Spleen (tissue), 11 donors: ENCODE measurements at regions not wholly inside any gene's neighbourhood (a gene's known extent, or its start where the extent isn't known, plus 50 kb on each side); places are given as distances from the start of the nearest gene placed in this dataset.

ENCODE experiments used
- DNase-seq: peaks from one replicate; pipeline ENCODE4 v3.0.0-alpha.2; 2020
- H3K27ac ChIP-seq, 8 donors: fragments of 200-600 bp; sonication (generic) in 7 of 8; 1 replicate in 4 of 8; 2 replicates in 4 of 8; pipeline versions ENCODE4 v1.5.0 to v1.8.0; 2016 to 2021; ENCODE audit warnings: inconsistent platforms in 4 of 8, mild to moderate bottlenecking in 4 of 8, moderate library complexity in 1 of 8
- H3K27me3 ChIP-seq, 7 donors: fragments of 200-600 bp; sonication (generic) in 6 of 7; replicated peaks in 1 of 7; 1 replicate in 4 of 7; 2 replicates in 3 of 7; pipeline versions ENCODE4 v1.5.0 to v1.8.0; 2016 to 2021; ENCODE audit warnings: inconsistent platforms in 3 of 7, mild to moderate bottlenecking in 1 of 7
- H3K36me3 ChIP-seq, 6 donors: fragments of 200-600 bp; sonication (generic) in 5 of 6; 1 replicate in 4 of 6; 2 replicates in 2 of 6; pipeline versions ENCODE4 v1.5.0 to v1.8.0; 2016 to 2021; ENCODE audit warnings: inconsistent platforms in 2 of 6
- H3K4me1 ChIP-seq, 6 donors: fragments of 200-600 bp; sonication (generic) in 5 of 6; 1 replicate in 3 of 6; 2 replicates in 3 of 6; pipeline versions ENCODE4 v1.5.0 to v1.8.0; 2016 to 2021; ENCODE audit warnings: inconsistent platforms in 3 of 6
- H3K4me3 ChIP-seq, 8 donors: fragments of 200-600 bp; sonication (generic) in 7 of 8; 1 replicate in 4 of 8; 2 replicates in 4 of 8; pipeline versions ENCODE4 v1.5.0 to v1.8.0; 2016 to 2021; ENCODE audit warnings: inconsistent platforms in 4 of 8, mild to moderate bottlenecking in 4 of 8, moderate library complexity in 2 of 8
- H3K9me3 ChIP-seq, 8 donors: fragments of 200-600 bp; sonication (generic) in 7 of 8; 1 replicate in 4 of 8; 2 replicates in 4 of 8; pipeline versions ENCODE4 v1.5.0 to v1.8.0; 2016 to 2021; ENCODE audit warnings: inconsistent platforms in 4 of 8
- POLR2A ChIP-seq, 3 donors: fragments of 450-650 bp; IDR thresholded peaks; one replicate each; pipeline ENCODE4 v1.5.1; 2017; ENCODE audit warnings: antibody characterized with exemption in 3 of 3, mild to moderate bottlenecking in 1 of 3
- POLR2AphosphoS5 ChIP-seq, 3 donors: sonication (generic); formaldehyde crosslinking; IDR thresholded peaks; one replicate each; pipeline ENCODE4 v1.5.1; 2017; ENCODE audit warnings: antibody characterized with exemption in 3 of 3
- WGBS, 5 donors: extraction: QIAGEN DNeasy Blood & Tissue Kit in 3 of 5; methylation state at CpG; one replicate each; pipeline versions ENCODE4 v1.1.5 to v1.1.7; 2013 to 2018; 5-methylcytosine and 5-hydroxymethylcytosine counted together
- intact Hi-C: fragments of 100-400 bp; cut with DNase I; formaldehyde crosslinking; loops from one replicate; pipeline ENCODE4 v1.15.0; 2023; ENCODE audit warnings: low total_unique reads
- TF ChIP-seq, protein P1 (sequence below), 11 experiments: fragments of 200-600 bp in 7 of 11; fragments of 450-650 bp in 4 of 11; sonication (generic) in 4 of 11; IDR thresholded peaks in 8 of 11; conservative IDR thresholded peaks in 3 of 11; 1 replicate in 7 of 11; 2 replicates in 4 of 11; pipeline versions ENCODE4 v1.4.0 to v1.8.0; 2016 to 2021; ENCODE audit warnings: antibody characterized with exemption in 11 of 11, inconsistent platforms in 4 of 11, mild to moderate bottlenecking in 1 of 11
- donor health status: healthy with polysubstance abuse.
- donor health status: DM: no; HTN: no; CAD: no; lungs with moderate emphysema.
- donor health status: DM: no; HTN: no; CAD: no.
- donor health status: Bipolar disorder and iron deficiency.
- donor health status: healthy.
- donor health status: DM: no; HTN: no; CAD: no.
- donor health status: DM: yes; HTN: yes; CAD: no.

DNA sequence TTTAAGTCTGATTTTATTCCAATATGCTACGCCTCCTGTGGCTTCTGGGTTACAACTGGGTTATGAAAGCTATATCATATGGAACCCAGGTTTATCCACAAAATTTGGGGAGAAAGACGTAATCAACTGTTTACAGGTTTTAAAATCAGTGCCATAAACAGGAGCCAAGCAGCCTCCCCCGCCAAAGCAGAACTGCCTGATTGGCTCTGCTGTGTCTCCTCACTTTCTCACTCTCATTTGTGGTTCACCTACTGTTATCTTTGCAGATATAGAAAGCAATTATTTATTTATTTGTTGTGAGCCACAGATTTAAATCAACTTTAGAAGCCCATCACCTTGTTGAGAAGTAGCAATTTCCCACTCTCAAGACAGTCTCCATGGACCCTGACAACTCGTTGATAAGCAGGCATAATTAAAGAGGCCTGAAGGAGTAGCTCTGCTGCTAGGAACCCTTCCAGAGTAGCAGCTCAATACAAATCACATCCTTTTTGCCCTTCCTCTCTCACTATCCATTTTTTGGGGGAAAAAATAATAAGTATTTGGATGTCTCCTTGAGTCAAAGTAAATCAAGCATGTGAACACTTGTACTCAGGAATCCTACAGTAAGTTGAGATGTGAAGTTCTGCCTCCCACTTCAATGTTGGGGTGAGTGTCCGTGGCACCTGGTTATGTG, 191.0 kb upstream of the CCDC150 start:
- H3K27ac ChIP-seq: no peak overlapping the region
- no peak for TF ChIP-seq POLR2A (IDR thresholded peaks at IDR 0.05)
- TF ChIP-seq, protein P1, sequence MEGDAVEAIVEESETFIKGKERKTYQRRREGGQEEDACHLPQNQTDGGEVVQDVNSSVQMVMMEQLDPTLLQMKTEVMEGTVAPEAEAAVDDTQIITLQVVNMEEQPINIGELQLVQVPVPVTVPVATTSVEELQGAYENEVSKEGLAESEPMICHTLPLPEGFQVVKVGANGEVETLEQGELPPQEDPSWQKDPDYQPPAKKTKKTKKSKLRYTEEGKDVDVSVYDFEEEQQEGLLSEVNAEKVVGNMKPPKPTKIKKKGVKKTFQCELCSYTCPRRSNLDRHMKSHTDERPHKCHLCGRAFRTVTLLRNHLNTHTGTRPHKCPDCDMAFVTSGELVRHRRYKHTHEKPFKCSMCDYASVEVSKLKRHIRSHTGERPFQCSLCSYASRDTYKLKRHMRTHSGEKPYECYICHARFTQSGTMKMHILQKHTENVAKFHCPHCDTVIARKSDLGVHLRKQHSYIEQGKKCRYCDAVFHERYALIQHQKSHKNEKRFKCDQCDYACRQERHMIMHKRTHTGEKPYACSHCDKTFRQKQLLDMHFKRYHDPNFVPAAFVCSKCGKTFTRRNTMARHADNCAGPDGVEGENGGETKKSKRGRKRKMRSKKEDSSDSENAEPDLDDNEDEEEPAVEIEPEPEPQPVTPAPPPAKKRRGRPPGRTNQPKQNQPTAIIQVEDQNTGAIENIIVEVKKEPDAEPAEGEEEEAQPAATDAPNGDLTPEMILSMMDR (IDR thresholded peaks at IDR 0.05 in 8 of 11, conservative IDR thresholded peaks at IDR 0.05 in 3 of 11): no peak
- no peak for TF ChIP-seq POLR2AphosphoS5 (IDR thresholded peaks at IDR 0.05)
- 83 to 91% (median 88%) methylated on average over 5 of the region's 5 CpGs for WGBS, 5 donors
- DNase-seq: no peak
- H3K9me3 ChIP-seq: no peaks in the 10 kb centered on the region
- intact Hi-C loops: no loop called here
- no peaks in the 10 kb centered on the region for H3K27me3 ChIP-seq
- no peak overlapping the region for H3K4me3 ChIP-seq
- peaks cover 0 to 5% (median 0%) of the 10 kb centered on the region in 6 donors for H3K4me1 ChIP-seq
- H3K36me3 ChIP-seq: no peaks in the 10 kb centered on the region

DNA sequence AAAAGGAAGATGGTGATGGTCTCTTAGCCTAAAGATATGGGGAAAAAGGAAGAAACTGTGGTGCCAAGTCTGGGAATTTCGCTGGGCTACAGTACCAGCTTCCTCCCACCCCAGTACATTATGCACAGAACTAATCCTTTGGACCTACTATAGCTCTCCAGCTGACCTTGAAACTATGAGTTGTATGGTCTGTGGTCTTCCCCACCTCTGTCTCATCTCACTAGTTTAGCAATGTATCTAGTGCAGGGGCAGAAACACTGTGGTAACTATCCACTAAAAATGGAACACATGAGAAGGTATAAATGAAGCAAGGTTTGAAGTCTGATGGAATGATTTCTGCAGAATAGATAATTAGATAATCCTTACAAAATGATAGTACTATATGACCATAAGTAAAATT, 190.4 kb upstream of the CCDC150 start:
- Histone ChIP-seq H3K4me3 (no peak overlapping the region), H3K27me3 (no peaks in the 10 kb centered on the region), H3K36me3 (no peaks in the 10 kb centered on the region), H3K9me3 (no peaks in the 10 kb centered on the region), H3K27ac (no peak overlapping the region), H3K4me1 (peaks cover 0 to 8% (median 0%) of the 10 kb centered on the region in 6 donors)
- 59 to 93% (median 77%) methylated on average over 1 of the region's 1 CpG for WGBS, 5 donors
- intact Hi-C loops: no loop called here
- TF ChIP-seq, protein P1 (IDR thresholded peaks at IDR 0.05 in 8 of 11, conservative IDR thresholded peaks at IDR 0.05 in 3 of 11): no peak
- TF ChIP-seq POLR2AphosphoS5 (IDR thresholded peaks at IDR 0.05): no peak
- TF ChIP-seq POLR2A (IDR thresholded peaks at IDR 0.05): no peak
- DNase-seq: no peak

DNA sequence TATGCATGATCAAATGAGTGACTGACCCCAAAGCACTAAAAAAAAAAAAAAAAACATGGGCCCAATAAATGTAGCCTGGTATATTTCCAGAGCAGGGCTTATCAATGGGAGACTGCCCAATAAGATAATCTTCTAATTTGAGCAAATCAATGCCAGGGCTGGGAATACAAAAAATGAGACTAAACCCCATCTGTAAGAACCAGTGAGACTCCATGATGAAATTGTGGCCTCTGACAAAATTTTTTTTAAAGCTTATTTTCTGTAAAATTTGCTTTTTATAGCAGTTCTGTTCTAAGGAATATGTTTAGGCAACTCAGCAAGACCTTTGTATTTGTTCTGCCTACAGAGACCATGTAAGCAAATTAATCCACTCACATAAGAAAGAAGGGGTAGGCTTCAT, 186.8 kb upstream of the CCDC150 start:
- Histone ChIP-seq H3K27me3 (peaks cover 0 to 17% (median 0%) of the 10 kb centered on the region in 7 donors), H3K36me3 (no peaks in the 10 kb centered on the region), H3K4me3 (no peak overlapping the region), H3K9me3 (no peaks in the 10 kb centered on the region), H3K4me1 (peaks cover 0 to 8% (median 0%) of the 10 kb centered on the region in 6 donors), H3K27ac (no peak overlapping the region)
- intact Hi-C loops: loop anchor here (5.0 kb wide), 1 partner anchor 155 kb away; no protein-coding TSS in a partner anchor
- DNase-seq: no peak
- TF ChIP-seq POLR2A (IDR thresholded peaks at IDR 0.05): no peak
- TF ChIP-seq POLR2AphosphoS5 (IDR thresholded peaks at IDR 0.05): no peak
- TF ChIP-seq, protein P1 (IDR thresholded peaks at IDR 0.05 in 8 of 11, conservative IDR thresholded peaks at IDR 0.05 in 3 of 11): no peak

DNA sequence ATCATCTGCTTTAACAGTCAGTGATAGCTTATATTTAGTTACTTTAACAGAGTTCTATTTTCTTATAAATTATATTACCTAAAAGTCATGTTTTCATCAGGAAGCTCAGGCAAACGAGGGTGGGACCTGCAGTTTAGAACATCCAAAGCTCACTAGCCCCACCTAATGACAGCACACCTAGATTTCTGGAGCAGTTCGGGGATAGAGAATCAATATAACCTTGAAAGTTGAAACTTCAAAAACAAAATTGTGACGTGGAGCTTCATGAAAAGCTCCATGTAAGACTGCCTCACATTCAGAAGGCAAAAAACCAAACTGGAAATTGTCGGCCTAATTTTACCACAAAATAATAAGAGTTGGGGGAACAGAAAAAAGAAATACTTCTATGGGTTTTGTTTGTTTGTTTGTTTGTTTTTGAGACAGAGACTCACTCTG, 185.9 kb upstream of the CCDC150 start:
- intact Hi-C loops: loop anchor here (5.0 kb wide), 1 partner anchor 156 kb away; no protein-coding TSS in a partner anchor
- Histone ChIP-seq H3K36me3 (no peaks in the 10 kb centered on the region), H3K4me3 (no peak overlapping the region), H3K4me1 (peaks cover 0 to 8% (median 0%) of the 10 kb centered on the region in 6 donors), H3K9me3 (no peaks in the 10 kb centered on the region), H3K27me3 (peaks cover 0 to 25% (median 0%) of the 10 kb centered on the region in 7 donors), H3K27ac (no peak overlapping the region)
- 10 to 13% (median 11%) methylated on average over 4 of the region's 4 CpGs for WGBS, 5 donors
- no peak for TF ChIP-seq POLR2AphosphoS5 (IDR thresholded peaks at IDR 0.05)
- TF ChIP-seq, protein P1 (IDR thresholded peaks at IDR 0.05 in 8 of 11, conservative IDR thresholded peaks at IDR 0.05 in 3 of 11): peak in 10 of 11 experiments; percentile 24 to 76 (median 58)
- no peak for DNase-seq
